B cell (primary cell): ENCODE measurements at regions not wholly inside any gene's neighbourhood (a gene's known extent, or its start where the extent isn't known, plus 50 kb on each side); places are given as distances from the start of the nearest gene placed in this dataset.

Experiments
- EZH2 ChIP-seq: IDR thresholded peaks from 2 replicates; pipeline ENCODE4 v1.6.1; 2012; ENCODE audit warnings: borderline replicate concordance, low read depth, mild to moderate bottlenecking, moderate library complexity, low read length; ENCODE audit not compliant: insufficient read depth, poor library complexity, severe bottlenecking
- TF ChIP-seq, protein P1 (sequence below): fragments of 200-600 bp; IDR thresholded peaks from one replicate; pipeline ENCODE4 v1.8.0; 2022; ENCODE audit warnings: antibody characterized with exemption, mild to moderate bottlenecking

DNA sequence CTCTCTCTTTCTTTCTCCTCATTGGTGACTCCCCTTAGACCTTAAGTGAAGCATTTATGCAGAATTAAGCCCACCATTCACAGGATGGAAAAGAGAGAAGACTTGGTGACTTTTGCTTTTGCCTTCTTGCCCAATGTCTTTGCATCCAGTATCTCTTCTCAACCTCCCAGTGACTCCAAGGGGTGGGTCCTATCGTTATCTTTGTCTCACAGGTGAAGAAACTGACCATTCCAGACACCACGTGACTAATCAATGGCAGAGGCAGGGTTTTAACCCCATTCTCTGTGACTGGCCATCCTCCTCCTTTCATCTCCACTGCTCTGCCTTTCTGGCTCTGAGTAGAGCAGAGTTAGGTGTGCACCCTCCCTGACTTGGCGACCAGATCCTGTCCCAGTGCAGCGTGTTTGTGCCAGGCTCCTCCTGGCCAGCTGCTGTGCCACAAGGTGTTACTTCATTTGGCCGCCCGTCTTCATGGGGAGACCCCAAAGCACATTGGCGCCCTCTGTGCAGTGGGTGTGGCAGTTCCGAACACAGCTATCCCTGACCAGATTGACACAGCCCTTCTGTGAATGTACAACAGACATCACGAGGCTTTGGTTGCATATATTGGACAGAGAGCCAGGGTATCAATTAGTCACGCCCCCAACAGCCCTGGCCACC lies 501.3 kb downstream of the CD83 start:
- TF ChIP-seq, protein P1, sequence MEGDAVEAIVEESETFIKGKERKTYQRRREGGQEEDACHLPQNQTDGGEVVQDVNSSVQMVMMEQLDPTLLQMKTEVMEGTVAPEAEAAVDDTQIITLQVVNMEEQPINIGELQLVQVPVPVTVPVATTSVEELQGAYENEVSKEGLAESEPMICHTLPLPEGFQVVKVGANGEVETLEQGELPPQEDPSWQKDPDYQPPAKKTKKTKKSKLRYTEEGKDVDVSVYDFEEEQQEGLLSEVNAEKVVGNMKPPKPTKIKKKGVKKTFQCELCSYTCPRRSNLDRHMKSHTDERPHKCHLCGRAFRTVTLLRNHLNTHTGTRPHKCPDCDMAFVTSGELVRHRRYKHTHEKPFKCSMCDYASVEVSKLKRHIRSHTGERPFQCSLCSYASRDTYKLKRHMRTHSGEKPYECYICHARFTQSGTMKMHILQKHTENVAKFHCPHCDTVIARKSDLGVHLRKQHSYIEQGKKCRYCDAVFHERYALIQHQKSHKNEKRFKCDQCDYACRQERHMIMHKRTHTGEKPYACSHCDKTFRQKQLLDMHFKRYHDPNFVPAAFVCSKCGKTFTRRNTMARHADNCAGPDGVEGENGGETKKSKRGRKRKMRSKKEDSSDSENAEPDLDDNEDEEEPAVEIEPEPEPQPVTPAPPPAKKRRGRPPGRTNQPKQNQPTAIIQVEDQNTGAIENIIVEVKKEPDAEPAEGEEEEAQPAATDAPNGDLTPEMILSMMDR, result no peak
- no peak for TF ChIP-seq EZH2
